Uterus (tissue), 2 donors: ENCODE measurements at regions not wholly inside any gene's neighbourhood (a gene's known extent, or its start where the extent isn't known, plus 50 kb on each side); places are given as distances from the start of the nearest gene placed in this dataset.

Experiments used
- CTCF ChIP-seq, 4 experiments: fragments of 200-600 bp in 2 of 4; fragments of 450-650 bp in 2 of 4; sonication (generic) in 2 of 4; IDR thresholded peaks; one replicate each; pipeline ENCODE4 v1.5.1; 2016 to 2019; ENCODE audit warnings: antibody characterized with exemption in 4 of 4, mild to moderate bottlenecking in 2 of 4, moderate library complexity in 1 of 4
- POLR2A ChIP-seq, 2 donors: fragments of 450-650 bp; IDR thresholded peaks; one replicate each; pipeline ENCODE4 v1.6.1; 2016; ENCODE audit warnings: antibody characterized with exemption in 2 of 2, mild to moderate bottlenecking in 1 of 2, moderate library complexity in 1 of 2

DNA sequence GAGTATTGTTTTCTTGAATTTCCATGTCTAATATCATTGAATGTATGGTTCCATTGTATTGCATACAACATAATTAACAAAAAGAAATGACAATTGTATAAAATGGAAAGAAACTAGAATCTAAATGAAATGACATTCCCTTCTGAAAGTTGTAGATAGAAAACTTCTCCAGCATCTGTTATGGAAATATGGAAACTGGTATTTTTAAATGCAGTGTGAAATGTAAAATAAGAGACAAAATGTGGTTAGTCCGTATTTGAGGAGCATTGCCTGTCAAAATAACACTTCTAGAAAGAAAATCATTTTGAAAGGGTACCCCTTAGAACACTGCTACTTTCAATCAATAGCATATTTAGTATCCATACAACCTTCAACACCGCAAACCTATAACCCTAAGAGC, 286.3 kb upstream of the CELF2 start:
- no peak for TF ChIP-seq POLR2A (IDR thresholded peaks at IDR 0.05)
- no peak for TF ChIP-seq CTCF (IDR thresholded peaks at IDR 0.05)
